HL-60/S4 treated with phorbol 12-myristate 13-acetate at 8.2 ng/mL for 4 days and 3 days (cell line): ENCODE measurements at regions not wholly inside any gene's neighbourhood (a gene's known extent, or its start where the extent isn't known, plus 50 kb on each side); places are given as distances from the start of the nearest gene placed in this dataset.

Source experiments
- in situ Hi-C: fragments of 300-500 bp; cut with MboI; formaldehyde crosslinking; loops from 2 replicates; pipeline ENCODE4 v1.15.0; 2022; ENCODE audit warnings: low sequenced_read_pairs

GRCh38 chr6:8277769-8278168, 157.6 kb downstream of the SLC35B3 start:
- in situ Hi-C loops = no loop called here

DNA sequence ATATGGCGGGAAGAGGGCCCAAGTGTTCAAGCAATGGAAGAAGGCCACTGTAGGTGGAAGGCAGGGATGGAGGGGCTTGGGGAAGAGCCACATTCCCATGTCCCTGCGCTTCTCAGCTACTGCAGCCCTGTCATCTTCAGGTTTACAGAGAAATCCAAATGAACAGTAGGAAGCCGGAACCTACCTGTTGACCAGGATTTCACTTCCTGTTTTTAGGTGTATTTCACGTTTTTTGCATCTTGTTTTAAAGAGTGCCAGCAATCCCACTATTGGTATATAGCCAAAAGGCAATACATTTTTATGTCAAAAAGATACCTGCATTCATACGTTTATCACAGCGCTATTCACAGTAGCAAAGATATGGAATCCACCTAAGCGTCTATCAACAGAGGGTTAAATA, 159.2 kb downstream of the SLC35B3 start:
- in situ Hi-C loops = no loop called here

DNA sequence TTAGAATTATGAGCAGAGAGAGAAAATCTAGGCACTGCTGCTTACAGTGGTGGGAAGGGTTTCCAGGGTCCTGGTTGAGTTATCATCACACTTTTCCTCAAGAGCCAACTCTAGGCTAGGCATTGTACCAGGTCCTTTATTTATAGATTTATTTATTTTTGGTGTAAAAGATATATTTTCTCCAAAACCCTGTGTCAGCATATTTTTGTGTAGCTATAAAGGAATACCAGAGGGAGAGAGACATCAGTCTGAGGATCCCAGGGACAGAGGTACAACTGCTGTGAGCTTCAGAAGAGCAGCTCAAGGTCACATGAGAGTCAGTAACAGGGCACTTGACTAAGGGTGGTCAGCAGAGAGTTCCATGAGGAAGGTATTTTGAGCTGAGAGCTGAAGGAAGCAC, 159.7 kb downstream of the SLC35B3 start:
- in situ Hi-C loops = no loop called here

GRCh38 chr6:8274226-8274625, 161.1 kb downstream of the SLC35B3 start:
- in situ Hi-C loops = no loop called here

GRCh38 chr6:8269872-8270454, 165.4 kb downstream of the SLC35B3 start:
- in situ Hi-C loops = no loop called here

DNA sequence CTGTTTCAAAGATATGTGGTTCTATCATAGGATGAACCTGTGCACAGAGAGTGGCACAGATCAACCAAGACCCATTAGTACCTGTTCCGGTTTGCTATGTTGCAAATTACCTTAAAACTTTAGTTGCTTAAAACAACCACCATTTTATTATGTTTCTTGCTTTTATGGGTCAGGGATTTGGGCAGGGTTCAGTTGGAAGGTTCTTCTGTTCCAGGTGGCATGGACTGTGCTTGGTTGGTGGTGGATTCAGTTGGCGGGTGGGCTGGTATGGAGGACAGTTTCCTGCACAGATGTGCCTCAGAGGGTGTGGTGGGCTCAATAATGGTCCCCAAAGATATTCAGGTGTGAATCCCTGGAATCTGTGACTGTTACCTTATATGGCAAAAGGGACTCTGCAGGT, 166.3 kb downstream of the SLC35B3 start:
- in situ Hi-C loops = no loop called here

- in situ Hi-C loops = no loop called here
Measured at GRCh38 chr6:8268606-8269005, 166.3 kb upstream of the EEF1E1 start.

DNA sequence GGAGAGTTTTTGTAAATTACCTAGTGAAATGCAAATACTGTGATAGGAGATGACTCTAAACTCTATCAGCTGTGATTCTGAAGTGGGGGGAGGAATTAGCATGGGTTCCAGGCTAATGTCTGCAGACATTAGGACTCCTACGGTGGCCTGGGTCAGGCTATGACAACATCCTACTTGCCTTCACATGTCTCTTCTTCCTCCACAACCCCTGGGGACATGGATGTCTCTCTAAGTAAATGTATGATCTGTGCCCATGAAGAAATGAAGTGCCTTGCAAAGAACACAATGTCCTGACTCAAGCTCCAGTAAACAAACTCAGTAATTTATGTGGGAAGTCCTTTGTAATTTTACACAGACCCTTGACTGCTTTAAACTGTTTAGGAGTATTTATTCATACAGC, 165.8 kb upstream of the EEF1E1 start:
- in situ Hi-C loops = no loop called here

DNA sequence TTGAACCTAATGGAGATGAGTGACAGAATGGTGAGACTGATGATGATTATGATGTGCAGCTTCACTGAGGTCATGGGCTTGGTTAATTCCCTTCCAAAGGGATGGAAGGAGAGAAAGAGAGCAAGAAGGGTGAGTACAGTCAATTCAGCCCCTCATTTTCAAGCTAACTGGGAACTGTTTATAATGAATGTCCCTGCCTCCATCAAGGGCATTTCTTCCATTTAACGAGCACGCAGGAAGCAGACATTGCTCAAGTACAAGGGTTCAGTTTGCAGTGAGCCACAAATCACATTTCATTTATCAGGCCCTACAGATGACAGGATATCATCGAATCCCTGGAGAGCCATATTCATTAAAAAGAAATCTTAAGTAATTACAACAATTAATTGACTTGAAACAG, 158.3 kb upstream of the EEF1E1 start:
- in situ Hi-C loops = no loop called here

GRCh38 chr6:8246403-8246802, 144.1 kb upstream of the EEF1E1 start:
- in situ Hi-C loops = no loop called here

- in situ Hi-C loops = no loop called here
Measured at GRCh38 chr6:8245726-8246125, 143.4 kb upstream of the EEF1E1 start.

DNA sequence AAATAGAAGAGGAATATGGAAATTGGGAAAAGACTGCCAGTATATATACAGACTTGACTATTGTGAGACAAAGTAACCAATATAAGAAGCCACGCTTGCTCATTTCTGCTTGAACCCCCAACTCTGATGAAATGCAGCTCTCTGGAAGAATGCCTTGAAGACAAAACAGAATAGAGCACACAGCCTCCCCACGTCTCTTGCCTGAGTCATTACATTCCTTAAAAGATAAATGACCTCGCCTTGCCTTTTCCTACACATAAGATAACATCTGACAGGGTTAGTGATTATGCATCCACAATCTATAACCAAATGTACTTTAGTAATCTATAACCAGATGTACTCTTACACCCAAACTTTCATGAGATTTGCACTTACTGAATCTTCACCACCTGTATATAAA, 141.1 kb upstream of the EEF1E1 start:
- in situ Hi-C loops = no loop called here

DNA sequence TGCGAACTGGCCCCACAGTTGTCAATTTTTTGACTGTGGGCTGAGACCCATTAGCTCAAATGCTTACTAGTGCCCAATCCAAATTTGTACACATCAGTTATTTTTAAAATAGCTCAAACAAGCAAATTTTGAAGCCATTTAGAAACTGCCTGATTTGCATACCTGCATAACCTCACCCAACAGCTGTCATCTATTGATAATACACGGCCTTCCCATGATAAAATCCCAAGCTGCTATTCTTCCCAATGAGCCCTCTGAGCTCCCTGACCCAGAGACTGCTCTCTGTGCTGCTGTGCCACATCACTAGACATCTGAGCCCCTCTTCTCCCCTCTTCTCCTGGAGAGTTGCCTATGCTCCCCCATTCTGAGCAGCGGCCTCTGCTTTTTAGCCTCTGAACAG, 140.5 kb upstream of the EEF1E1 start:
- in situ Hi-C loops = no loop called here

GRCh38 chr6:8240301-8240700, 138.0 kb upstream of the EEF1E1 start:
- in situ Hi-C loops = no loop called here

DNA sequence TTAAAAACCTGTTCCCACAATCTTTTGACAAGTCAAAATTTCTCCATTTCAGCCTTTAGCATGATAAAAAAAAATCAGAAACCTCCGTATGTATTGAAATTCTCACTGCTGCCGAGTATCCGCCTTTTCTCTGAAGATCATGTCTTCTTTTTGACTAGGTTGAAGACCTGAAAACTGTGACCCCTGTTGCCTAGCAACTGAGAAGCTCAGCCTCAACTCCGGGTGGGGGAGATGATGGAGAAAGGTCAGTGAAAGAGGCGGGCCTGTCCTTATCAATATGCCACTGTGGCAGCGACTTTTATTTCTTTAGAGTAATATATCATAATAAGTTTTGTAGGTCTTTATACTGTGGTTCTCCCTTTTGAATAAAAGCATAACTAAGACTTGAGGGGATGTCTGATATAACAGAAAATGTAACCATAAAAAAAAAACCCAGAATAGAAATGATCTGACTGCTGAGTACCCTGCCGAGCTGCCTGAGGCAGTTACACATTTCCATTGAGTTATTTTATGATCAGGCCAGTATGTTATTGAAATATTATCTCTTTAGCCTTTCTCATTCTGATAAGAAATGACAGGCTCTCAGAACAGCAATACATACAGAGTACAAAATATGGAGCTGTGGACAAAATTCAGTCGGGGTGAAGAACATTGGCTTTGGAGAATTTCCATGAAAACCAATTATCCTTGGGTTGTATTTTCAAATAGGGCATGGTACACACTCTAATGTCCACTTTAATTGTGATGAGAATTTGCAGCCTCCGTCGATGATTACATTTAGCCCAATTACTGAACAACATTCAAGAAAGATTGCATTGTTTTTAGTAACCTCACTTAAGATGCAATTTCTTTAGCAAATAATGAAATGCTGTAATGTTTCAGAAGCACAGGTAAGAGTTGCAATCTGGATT, 136.7 kb upstream of the EEF1E1 start:
- in situ Hi-C loops = no loop called here

DNA sequence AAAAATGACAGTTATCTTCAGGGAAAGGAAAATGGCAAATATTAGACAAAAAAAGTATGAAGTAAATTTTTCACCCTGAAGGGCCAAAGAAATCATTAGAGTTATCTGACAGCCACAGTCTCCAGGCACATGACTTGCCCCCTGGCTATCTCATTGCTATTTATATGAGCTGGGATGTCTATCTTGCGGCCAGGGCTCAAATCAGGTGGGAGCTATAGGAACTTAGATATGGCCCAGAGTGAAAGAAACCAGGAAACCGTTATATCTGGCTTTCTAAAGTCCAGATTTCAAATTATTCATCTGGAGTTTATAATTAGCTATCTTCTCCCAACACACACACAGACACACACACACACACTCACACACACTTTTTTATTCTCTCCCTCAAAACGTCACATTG, 135.3 kb upstream of the EEF1E1 start:
- in situ Hi-C loops = no loop called here

GRCh38 chr6:8236956-8237355, 134.6 kb upstream of the EEF1E1 start:
- in situ Hi-C loops = no loop called here

DNA sequence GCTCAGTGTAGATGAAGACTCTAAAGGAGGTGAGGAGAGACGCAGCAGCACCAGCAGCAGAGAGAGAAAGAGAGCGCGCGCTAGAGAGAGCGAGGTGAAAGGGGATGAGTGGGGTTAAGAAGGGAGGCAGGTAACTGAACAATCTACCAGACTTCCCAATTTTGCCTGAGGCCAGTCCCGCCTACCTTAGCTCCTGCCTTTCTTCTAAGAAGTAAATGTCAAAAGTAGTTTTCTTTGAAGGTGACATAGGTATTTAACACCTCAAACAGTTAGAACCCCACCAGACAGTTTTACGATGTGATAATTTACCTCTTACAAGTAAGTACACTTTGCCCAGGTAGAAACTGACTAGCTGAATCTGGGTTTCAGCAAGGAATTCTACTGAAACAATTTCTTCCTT, 132.0 kb upstream of the EEF1E1 start:
- in situ Hi-C loops = no loop called here

DNA sequence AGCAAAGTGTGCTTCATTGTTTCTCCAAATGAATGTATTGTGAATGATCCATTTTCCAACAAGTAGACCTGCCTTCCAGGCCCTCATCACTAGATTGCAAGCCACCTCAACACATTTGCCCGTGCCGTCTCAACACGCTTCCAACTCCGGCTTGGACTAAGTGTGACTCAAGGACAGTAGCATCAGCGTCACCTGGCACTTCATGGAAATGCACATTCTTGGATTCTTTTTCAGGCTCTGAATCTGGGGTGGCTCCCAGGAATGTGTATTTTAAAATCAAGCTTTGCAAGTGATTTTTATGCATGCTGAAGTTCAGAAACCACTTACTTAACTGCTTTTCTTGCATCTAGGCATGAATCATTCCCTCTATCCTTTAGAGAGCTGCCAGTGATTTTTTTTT, 129.6 kb upstream of the EEF1E1 start:
- in situ Hi-C loops = no loop called here

GRCh38 chr6:8229915-8230756, 127.8 kb upstream of the EEF1E1 start:
- in situ Hi-C loops = loop anchor here (10.0 kb wide), 1 partner anchor 95 kb away; no protein-coding TSS in a partner anchor

DNA sequence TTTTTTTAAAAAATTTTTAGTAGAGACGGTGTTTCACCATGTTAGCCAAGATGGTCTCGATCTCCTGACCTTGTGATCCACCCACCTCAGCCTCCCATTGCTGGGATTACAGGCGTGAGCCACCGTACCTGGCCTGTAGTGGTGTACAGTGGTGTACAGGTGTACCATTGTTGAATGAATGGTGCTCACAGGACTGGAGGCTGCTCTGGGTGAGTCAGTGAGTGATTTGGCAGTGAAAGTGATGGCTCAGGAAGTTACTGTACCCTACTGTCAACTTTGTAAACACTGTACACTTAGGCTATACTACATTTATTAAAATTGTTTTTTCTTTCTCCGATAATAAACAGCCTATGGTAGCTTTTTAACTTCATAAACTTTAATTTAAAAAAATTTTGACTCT, 122.8 kb upstream of the EEF1E1 start:
- in situ Hi-C loops = loop anchor here (10.0 kb wide), 1 partner anchor 90 kb away; no protein-coding TSS in a partner anchor
